Liver (tissue), 8 donors: ENCODE measurements at regions not wholly inside any gene's neighbourhood (a gene's known extent, or its start where the extent isn't known, plus 50 kb on each side); places are given as distances from the start of the nearest gene placed in this dataset.

ENCODE experiments used
- DNase-seq: peaks from one replicate; pipeline ENCODE4 v3.0.0-alpha.2; 2017; ENCODE audit warnings: low spot score
- H3K27ac ChIP-seq, 2 donors: one replicate each; pipeline ENCODE4 v1.7.0; 2013; ENCODE audit warnings: inconsistent platforms in 2 of 2, low read length in 2 of 2, control low read depth in 1 of 2, low read depth in 1 of 2, mild to moderate bottlenecking in 1 of 2
- H3K27me3 ChIP-seq, 4 donors: one replicate each; pipeline versions ENCODE4 v1.6.1 to v1.7.0; 2013; ENCODE audit warnings: low read length in 3 of 4, inconsistent platforms in 1 of 4, mild to moderate bottlenecking in 1 of 4, moderate library complexity in 1 of 4; ENCODE audit not compliant: control insufficient read depth in 4 of 4, insufficient read depth in 4 of 4
- H3K36me3 ChIP-seq, 4 donors: one replicate each; pipeline versions ENCODE4 v1.6.1 to v1.7.0; 2013; ENCODE audit warnings: low read length in 3 of 4, mild to moderate bottlenecking in 3 of 4, low read depth in 1 of 4, moderate library complexity in 1 of 4; ENCODE audit not compliant: control insufficient read depth in 4 of 4, insufficient read depth in 3 of 4
- H3K4me1 ChIP-seq, 4 donors: one replicate each; pipeline versions ENCODE4 v1.6.1 to v1.7.0; 2013; ENCODE audit warnings: low read length in 3 of 4, mild to moderate bottlenecking in 3 of 4, moderate library complexity in 1 of 4; ENCODE audit not compliant: control insufficient read depth in 4 of 4, insufficient read depth in 4 of 4
- H3K4me3 ChIP-seq, 3 donors: one replicate each; pipeline versions ENCODE4 v1.6.1 to v1.7.0; 2013; ENCODE audit warnings: low read length in 3 of 3, control low read depth in 1 of 3, low read depth in 1 of 3, mild to moderate bottlenecking in 1 of 3
- H3K9ac ChIP-seq, 2 donors: one replicate each; pipeline ENCODE4 v1.7.0; 2013; ENCODE audit warnings: low read length in 2 of 2, mild to moderate bottlenecking in 2 of 2, moderate library complexity in 2 of 2, control low read depth in 1 of 2, low read depth in 1 of 2
- H3K9me3 ChIP-seq, 4 donors: one replicate each; pipeline versions ENCODE4 v1.6.1 to v1.7.0; 2013; ENCODE audit warnings: low read length in 3 of 4; ENCODE audit not compliant: control insufficient read depth in 4 of 4
- EGR1 ChIP-seq, 2 donors: IDR thresholded peaks; 2 replicates each; pipeline ENCODE4 v1.6.1; 2016 to 2018; ENCODE audit warnings: antibody characterized with exemption in 2 of 2, low read depth in 2 of 2
- FOXA1 ChIP-seq: IDR thresholded peaks from 2 replicates; pipeline ENCODE4 v1.6.1; 2016; ENCODE audit warnings: antibody characterized with exemption
- FOXA2 ChIP-seq: IDR thresholded peaks from 2 replicates; pipeline ENCODE4 v1.6.1; 2016; ENCODE audit warnings: antibody characterized with exemption
- GABPA ChIP-seq, 2 donors: IDR thresholded peaks in 1 of 2; conservative IDR thresholded peaks in 1 of 2; 2 replicates each; pipeline ENCODE4 v1.6.1; 2016; ENCODE audit warnings: antibody characterized with exemption in 2 of 2, mild to moderate bottlenecking in 1 of 2, moderate library complexity in 1 of 2
- HNF4A ChIP-seq, 2 donors: conservative IDR thresholded peaks; 2 replicates each; pipeline ENCODE4 v1.6.1; 2016; ENCODE audit warnings: antibody characterized with exemption in 2 of 2, mild to moderate bottlenecking in 2 of 2
- HNF4G ChIP-seq: IDR thresholded peaks from 2 replicates; pipeline ENCODE4 v1.6.1; 2016; ENCODE audit warnings: antibody characterized with exemption
- JUND ChIP-seq, 2 donors: IDR thresholded peaks; 2 replicates each; pipeline ENCODE4 v1.6.1; 2016; ENCODE audit warnings: antibody characterized with exemption in 2 of 2
- NR2F2 ChIP-seq: IDR thresholded peaks from 2 replicates; pipeline ENCODE4 v1.6.1; 2016; ENCODE audit warnings: antibody characterized with exemption
- RAD21 ChIP-seq, 2 donors: IDR thresholded peaks; 2 replicates each; pipeline ENCODE4 v1.6.1; 2016; ENCODE audit warnings: antibody characterized with exemption in 2 of 2, mild to moderate bottlenecking in 2 of 2
- RXRA ChIP-seq, 2 donors: IDR thresholded peaks; 2 replicates each; pipeline ENCODE4 v1.6.1; 2017 to 2018; ENCODE audit warnings: antibody characterized with exemption in 2 of 2, mild to moderate bottlenecking in 1 of 2
- SP1 ChIP-seq: IDR thresholded peaks from 2 replicates; pipeline ENCODE4 v1.6.1; 2018; ENCODE audit warnings: antibody characterized with exemption, mild to moderate bottlenecking
- TAF1 ChIP-seq: conservative IDR thresholded peaks from 2 replicates; pipeline ENCODE4 v1.6.1; 2016; ENCODE audit warnings: antibody characterized with exemption, mild to moderate bottlenecking
- YY1 ChIP-seq: IDR thresholded peaks from 2 replicates; pipeline ENCODE4 v1.6.1; 2016; ENCODE audit warnings: antibody characterized with exemption, mild to moderate bottlenecking
- WGBS: extraction: QIAGEN DNeasy Blood & Tissue Kit; methylation state at CpG from one replicate; pipeline ENCODE4 v1.1.7; 2013; 5-methylcytosine and 5-hydroxymethylcytosine counted together
- TF ChIP-seq, protein P1 (sequence below): IDR thresholded peaks from 2 replicates; pipeline ENCODE4 v1.6.1; 2016; ENCODE audit warnings: antibody characterized with exemption
- TF ChIP-seq, protein P2 (sequence below): IDR thresholded peaks from 2 replicates; pipeline ENCODE4 v1.6.1; 2016; ENCODE audit warnings: antibody characterized with exemption, mild to moderate bottlenecking
- TF ChIP-seq, protein P3 (sequence below): fragments of 150-350 bp; IDR thresholded peaks from 2 replicates; pipeline ENCODE4 v1.5.1; 2017; ENCODE audit warnings: improper control_type of control experiment, low read depth, low read length; ENCODE audit not compliant: missing input control
- TF ChIP-seq, protein P4 (sequence below): IDR thresholded peaks from 2 replicates; pipeline ENCODE4 v1.6.1; 2016; ENCODE audit warnings: antibody characterized with exemption
- TF ChIP-seq, protein P5 (sequence below): IDR thresholded peaks from 2 replicates; pipeline ENCODE4 v1.6.1; 2016; ENCODE audit warnings: antibody characterized with exemption
- donor health status: healthy.
- donor health status: healthy.
- donor health status: healthy.
- donor health status: healthy.
- donor health status: healthy.

DNA sequence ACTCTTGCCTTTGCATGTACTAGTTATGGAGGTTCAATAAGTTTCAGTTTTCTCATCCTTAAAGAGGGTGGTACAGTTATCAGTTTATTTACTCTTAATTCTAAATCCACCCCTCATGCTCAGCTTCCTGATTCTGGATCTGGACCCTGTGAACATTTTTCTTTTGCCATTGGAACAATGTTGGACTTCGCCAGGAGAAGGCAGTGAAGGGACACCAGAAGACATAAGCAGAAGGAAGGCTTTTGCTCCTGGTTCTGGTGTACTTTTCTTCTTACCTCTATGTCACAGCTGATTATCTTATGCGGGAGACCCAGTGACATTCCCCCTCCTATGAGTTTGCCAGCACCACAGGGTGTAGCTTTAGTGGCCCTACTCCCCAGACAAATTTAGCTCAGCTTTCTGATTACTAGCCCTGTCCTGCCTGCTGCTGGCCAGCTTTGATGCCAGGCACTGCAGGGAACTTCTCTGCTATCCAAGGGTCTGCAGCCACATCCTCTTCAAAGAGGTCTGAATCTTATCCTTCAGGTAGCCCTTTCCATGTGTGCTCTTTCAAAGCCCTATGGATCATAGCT, 466.3 kb upstream of the EPHA3 start:
- no peaks in the 10 kb centered on the region for H3K9me3 ChIP-seq
- no peaks in the 10 kb centered on the region for H3K4me1 ChIP-seq
- no peaks in the 10 kb centered on the region for H3K27me3 ChIP-seq
- 66% methylated on average over 2 of the region's 2 CpGs for WGBS
- H3K36me3 ChIP-seq: no peaks in the 10 kb centered on the region
- TF ChIP-seq, protein P1, sequence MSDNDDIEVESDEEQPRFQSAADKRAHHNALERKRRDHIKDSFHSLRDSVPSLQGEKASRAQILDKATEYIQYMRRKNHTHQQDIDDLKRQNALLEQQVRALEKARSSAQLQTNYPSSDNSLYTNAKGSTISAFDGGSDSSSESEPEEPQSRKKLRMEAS: no peak
- TF ChIP-seq, protein P2, sequence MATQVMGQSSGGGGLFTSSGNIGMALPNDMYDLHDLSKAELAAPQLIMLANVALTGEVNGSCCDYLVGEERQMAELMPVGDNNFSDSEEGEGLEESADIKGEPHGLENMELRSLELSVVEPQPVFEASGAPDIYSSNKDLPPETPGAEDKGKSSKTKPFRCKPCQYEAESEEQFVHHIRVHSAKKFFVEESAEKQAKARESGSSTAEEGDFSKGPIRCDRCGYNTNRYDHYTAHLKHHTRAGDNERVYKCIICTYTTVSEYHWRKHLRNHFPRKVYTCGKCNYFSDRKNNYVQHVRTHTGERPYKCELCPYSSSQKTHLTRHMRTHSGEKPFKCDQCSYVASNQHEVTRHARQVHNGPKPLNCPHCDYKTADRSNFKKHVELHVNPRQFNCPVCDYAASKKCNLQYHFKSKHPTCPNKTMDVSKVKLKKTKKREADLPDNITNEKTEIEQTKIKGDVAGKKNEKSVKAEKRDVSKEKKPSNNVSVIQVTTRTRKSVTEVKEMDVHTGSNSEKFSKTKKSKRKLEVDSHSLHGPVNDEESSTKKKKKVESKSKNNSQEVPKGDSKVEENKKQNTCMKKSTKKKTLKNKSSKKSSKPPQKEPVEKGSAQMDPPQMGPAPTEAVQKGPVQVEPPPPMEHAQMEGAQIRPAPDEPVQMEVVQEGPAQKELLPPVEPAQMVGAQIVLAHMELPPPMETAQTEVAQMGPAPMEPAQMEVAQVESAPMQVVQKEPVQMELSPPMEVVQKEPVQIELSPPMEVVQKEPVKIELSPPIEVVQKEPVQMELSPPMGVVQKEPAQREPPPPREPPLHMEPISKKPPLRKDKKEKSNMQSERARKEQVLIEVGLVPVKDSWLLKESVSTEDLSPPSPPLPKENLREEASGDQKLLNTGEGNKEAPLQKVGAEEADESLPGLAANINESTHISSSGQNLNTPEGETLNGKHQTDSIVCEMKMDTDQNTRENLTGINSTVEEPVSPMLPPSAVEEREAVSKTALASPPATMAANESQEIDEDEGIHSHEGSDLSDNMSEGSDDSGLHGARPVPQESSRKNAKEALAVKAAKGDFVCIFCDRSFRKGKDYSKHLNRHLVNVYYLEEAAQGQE: no peak
- TF ChIP-seq, protein P3, sequence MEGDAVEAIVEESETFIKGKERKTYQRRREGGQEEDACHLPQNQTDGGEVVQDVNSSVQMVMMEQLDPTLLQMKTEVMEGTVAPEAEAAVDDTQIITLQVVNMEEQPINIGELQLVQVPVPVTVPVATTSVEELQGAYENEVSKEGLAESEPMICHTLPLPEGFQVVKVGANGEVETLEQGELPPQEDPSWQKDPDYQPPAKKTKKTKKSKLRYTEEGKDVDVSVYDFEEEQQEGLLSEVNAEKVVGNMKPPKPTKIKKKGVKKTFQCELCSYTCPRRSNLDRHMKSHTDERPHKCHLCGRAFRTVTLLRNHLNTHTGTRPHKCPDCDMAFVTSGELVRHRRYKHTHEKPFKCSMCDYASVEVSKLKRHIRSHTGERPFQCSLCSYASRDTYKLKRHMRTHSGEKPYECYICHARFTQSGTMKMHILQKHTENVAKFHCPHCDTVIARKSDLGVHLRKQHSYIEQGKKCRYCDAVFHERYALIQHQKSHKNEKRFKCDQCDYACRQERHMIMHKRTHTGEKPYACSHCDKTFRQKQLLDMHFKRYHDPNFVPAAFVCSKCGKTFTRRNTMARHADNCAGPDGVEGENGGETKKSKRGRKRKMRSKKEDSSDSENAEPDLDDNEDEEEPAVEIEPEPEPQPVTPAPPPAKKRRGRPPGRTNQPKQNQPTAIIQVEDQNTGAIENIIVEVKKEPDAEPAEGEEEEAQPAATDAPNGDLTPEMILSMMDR: no peak
- TF ChIP-seq HNF4A (conservative IDR thresholded peaks at IDR 0.05): no peak
- TF ChIP-seq RXRA (IDR thresholded peaks at IDR 0.05): no peak
- TF ChIP-seq, protein P4, sequence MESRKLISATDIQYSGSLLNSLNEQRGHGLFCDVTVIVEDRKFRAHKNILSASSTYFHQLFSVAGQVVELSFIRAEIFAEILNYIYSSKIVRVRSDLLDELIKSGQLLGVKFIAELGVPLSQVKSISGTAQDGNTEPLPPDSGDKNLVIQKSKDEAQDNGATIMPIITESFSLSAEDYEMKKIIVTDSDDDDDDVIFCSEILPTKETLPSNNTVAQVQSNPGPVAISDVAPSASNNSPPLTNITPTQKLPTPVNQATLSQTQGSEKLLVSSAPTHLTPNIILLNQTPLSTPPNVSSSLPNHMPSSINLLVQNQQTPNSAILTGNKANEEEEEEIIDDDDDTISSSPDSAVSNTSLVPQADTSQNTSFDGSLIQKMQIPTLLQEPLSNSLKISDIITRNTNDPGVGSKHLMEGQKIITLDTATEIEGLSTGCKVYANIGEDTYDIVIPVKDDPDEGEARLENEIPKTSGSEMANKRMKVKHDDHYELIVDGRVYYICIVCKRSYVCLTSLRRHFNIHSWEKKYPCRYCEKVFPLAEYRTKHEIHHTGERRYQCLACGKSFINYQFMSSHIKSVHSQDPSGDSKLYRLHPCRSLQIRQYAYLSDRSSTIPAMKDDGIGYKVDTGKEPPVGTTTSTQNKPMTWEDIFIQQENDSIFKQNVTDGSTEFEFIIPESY: no peak
- TF ChIP-seq, protein P5, sequence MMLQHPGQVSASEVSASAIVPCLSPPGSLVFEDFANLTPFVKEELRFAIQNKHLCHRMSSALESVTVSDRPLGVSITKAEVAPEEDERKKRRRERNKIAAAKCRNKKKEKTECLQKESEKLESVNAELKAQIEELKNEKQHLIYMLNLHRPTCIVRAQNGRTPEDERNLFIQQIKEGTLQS: no peak
- TF ChIP-seq TAF1: no peak
- TF ChIP-seq NR2F2: no peak
- no peak for TF ChIP-seq SP1
- TF ChIP-seq JUND (IDR thresholded peaks at IDR 0.05): no peak
- no peak for TF ChIP-seq FOXA1
- no peak for TF ChIP-seq YY1
- TF ChIP-seq RAD21 (IDR thresholded peaks at IDR 0.05): no peak
- no peak for TF ChIP-seq HNF4G
- no peak for TF ChIP-seq EGR1 (IDR thresholded peaks at IDR 0.05; ENCODE audit: low read depth in 2 of 2)
- no peak for TF ChIP-seq GABPA (IDR thresholded peaks at IDR 0.05 in 1 of 2, conservative IDR thresholded peaks at IDR 0.05 in 1 of 2)
- no peak for TF ChIP-seq FOXA2
- no peak overlapping the region for H3K4me3 ChIP-seq
- no peak for DNase-seq
- no peak overlapping the region for H3K9ac ChIP-seq
- H3K27ac ChIP-seq: no peak overlapping the region
